SW 1271 (cell line): ENCODE measurements at regions not wholly inside any gene's neighbourhood (a gene's known extent, or its start where the extent isn't known, plus 50 kb on each side); places are given as distances from the start of the nearest gene placed in this dataset.
"Not testable (repeated sequence)": the region's sequence is repeated elsewhere in the genome, so short reads cannot be mapped to it uniquely, and the experiment has no call there.

Experiments used
- DNase-seq, 2 experiments: peaks; one replicate each; lab custom pipeline; 2025; lab: John Stamatoyannopoulos, UW

DNA sequence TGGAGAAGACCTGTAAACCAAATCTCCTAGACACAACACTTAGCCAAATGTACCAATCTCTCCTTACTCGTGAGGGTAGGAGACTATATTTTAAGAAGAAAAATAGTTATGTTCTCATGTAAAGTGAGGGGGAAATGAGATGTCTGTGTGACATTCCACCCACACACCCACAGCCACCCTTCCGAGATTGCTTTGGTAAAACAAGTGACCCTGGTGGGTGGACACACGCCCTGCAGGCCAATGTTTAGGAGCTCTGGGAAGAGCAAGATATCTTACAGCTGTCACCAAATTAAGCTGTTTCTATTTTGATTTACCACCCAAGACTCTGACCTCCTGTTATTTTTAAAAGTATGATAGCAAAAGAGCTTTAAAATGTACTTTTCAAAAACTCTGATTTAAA is 147.2 kb upstream of the PFKP start:
- DNase-seq: no peak

DNA sequence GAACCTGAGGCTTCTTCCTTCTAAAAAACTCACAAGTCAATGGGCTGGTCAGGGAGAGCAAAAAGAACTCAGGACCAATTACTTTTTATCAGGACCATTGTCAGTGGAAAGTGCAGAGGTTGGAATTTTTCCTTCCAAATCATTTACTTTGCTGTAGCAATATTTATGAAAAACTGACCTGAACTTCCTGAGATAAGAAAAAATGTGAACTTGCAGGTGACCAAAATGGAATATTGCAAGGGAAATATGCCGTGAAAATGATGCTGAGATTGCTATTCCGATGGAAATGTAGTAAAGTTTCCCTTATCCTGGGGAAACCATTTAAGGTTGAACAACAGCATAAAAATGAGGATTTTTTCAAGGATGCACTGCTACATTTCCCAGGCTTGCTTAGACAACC is 148.3 kb upstream of the PFKP start:
- DNase-seq: no peak

DNA sequence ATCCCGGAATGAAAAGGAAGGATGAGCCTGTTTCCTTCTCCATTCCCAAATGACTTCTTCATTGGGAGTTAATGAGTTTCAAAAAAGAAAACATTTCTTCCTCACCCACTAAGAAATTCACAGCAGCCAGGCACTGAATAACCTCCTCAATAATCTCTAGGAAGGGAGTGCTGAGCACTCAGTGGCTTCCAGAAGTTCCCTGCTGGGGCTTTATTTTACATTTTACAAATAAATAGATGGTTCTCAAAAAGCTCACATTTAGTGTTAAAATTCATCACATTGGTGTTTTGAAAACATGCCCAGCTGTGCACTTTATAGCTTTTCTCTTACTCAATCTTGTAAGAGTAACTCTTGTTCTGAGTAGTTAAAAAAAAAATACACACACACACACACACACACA is 148.9 kb upstream of the PFKP start:
- no peak for DNase-seq

DNA sequence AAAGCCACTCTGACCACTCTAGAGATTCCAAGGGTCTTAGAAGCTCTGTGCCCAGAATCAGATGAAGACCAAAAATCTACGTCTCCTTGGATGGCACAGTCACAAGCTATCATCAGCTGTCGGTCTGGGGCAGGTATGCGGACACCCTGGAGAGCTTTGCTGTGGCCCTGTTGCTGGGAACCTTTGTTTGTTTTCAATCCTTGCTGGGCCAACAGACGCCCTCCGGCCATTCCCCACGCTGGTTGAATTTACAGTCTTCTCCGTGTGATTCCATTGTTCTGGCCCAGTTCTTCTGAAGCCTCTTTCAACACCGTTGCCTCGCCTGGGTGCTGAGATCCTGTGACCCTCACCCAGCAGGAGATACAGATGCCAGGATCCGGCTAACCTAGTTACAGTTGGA is 149.4 kb upstream of the PFKP start:
- no peak for DNase-seq

DNA sequence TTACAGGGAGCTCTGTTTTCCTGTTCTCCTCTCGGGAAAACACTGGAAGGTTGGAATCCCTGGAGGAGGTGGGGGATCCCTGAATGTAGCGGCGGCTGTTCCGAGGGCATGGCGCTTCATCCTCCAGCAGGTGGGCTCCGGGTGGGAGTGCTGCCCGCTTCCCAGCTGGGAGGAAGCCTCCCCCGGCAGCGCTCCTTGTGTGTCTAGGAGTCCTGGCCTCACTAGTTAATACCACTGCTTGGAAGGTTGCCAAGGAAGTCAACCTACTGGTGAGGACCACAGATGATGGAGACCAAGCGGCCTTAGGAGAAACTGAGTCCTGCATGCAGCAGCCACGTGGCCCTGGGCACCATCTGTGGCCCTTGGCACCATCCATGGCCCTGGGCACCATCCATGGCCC is 151.9 kb upstream of the PFKP start:
- no peak for DNase-seq

DNA sequence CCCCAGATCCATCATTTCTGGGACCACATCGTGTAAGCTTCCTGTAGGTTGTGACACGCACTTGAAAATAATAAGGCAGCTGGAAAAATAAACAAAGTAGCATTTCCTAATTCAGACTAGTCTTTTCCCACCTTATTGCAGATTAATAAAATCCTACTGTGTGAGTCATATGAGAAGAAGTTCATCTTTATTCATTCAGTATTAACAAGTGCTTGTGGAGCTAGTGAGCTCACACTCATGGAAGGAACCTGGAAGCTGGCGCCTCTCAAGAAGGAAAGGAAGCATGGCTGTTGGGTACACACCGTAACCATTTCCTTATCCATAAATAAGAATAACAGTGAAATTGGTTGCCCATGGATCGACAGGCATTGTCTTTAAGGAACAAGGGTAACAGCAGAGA is 152.6 kb upstream of the PFKP start:
- no peak for DNase-seq

DNA sequence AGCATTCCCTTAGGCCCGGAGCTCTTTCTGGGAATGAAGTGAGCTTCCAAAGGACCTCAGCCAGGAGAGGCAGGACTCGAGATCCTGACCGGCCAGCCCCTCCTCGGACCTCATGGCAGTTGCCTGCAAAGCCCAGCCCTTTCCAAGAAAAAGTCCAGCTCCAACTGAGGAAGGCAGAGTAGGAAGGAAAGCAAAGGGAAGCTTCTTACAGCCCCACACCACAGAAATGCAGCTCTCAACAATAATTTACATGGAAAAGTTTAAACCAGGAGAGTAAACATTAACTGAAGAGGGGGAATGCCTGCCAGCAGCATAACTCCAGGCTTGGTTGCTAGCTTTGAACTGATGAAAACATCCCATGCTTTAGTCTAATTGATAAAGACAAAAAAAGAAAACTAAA is 153.9 kb upstream of the PFKP start:
- DNase-seq: no peak

DNA sequence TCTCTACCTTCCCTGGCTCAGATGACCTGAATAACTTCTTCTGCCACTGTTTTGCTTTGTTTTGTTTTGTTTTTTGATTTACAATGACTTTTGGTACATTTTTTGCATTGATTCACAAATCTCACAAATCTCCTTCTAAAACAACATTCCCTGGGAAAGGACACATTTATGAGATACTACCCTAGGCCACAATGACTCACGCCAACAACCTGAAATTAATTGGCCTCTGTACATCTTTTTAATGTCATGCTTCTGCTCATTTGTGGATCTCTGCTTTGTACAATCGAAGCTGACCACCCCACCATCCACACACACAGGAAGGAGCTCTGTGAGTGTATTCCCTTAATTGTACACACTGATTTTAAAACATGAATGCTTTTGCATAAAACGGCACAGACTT is 156.7 kb upstream of the PFKP start:
- no peak for DNase-seq

DNA sequence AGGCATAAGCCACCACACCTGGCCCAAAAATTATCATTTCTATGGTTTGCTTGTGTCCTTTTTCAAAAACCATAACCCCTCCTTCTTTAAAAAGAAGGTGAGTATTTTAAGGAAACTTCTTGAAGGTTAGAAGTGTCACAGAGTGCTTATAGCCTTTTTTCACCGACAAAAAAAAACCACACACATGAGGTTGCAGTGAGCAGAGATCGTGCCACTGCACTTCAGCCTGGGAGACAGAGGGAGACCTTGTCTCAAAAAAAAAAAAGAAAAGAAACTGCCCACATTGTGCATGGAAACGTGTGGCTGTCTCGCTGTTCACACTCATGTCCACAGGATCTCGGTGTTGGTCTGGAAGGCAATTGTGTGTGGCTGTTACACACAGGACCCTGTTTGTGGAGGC is 157.4 kb upstream of the PFKP start:
- DNase-seq: no peak

DNA sequence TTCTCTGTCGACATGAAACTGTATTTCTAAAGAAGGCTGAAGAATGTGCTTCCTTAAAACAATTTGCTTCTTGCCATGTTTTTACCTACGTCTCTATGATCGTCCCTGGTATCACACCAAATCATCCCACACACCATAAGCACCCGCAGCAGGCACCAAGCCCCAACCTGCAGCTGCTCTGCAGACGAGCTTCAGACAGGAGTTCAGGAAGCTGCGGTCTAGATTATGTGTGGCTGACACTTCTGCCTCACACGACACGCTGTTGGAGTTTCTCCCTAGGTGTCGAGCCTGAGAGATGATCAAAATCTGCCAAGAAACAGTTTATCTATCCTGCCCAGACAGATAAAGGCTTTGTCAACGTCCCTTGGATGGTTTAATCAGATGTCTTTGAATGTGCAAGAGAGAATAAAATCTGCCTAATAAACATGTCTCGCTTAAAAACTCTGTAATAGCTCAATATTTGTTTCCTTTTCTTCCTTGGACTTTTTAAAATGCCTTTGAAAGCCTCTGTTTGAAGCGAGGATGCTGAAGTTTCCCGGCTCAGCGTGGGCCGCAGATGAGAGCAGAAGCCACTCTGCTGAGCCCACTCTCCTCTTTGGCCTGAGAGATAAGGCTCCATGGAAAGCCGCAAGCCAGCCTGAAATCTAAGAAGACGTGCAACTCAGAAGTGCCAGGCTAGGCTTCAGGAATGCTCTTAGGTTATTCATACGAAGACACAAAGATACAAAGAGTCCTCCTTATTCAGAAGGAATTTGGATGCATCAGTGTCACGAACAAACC is 158.3 kb upstream of the PFKP start:
- DNase-seq: no peak

DNA sequence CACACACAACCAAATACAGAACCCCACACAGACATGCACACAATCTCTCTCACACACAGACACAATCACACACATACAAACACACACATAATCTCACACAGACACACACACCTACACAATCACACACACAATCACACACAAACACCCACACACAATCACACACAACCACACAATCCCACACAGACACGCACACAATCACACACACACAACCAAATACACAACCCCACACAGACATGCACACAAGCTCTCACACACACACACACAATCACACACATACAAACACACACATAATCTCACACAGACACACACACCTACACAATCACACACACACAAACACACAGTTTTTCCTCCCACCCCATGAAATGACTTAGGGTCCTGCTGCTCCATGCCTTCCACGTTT is 160.4 kb upstream of the PFKP start:
- DNase-seq: no peak

DNA sequence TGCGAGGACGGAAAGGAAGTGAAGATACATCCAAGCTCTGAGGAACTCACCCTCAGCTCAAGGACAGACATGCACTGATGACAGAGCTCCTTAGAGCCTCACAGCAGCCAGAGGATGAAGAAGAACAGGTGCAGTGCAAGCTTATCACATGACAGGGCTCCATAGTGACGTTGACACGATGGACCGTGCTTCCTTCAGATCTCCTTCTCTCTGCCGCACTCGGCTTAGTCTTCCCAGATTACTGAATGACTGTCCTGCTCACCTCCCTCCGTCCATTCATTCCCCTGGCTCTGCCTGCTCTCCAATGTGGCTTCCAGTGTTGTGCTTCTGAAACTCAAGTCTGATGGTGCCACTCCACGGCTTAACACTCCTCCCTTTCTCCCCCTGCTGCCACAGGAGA is 161.5 kb upstream of the PFKP start:
- DNase-seq: no peak

DNA sequence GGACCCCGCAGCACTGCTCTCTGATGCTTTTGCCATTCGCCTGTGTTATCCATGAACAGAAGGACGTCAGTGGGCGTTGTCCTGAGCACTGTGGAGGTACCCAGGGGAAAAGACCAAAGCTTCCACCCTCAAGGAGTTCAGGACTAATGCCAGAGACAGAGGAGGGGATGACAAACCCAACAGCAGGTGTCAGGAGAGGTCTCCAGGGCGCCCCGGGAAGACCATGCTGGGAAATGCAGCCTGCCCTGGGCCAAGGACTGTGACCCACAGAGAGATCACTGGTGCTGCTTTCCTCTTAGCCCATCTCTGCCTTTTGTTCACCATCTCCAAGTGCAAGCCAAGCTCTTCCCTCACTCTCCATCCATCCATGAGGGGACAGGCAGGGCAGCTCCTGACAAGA is 166.8 kb upstream of the PFKP start:
- no peak for DNase-seq

DNA sequence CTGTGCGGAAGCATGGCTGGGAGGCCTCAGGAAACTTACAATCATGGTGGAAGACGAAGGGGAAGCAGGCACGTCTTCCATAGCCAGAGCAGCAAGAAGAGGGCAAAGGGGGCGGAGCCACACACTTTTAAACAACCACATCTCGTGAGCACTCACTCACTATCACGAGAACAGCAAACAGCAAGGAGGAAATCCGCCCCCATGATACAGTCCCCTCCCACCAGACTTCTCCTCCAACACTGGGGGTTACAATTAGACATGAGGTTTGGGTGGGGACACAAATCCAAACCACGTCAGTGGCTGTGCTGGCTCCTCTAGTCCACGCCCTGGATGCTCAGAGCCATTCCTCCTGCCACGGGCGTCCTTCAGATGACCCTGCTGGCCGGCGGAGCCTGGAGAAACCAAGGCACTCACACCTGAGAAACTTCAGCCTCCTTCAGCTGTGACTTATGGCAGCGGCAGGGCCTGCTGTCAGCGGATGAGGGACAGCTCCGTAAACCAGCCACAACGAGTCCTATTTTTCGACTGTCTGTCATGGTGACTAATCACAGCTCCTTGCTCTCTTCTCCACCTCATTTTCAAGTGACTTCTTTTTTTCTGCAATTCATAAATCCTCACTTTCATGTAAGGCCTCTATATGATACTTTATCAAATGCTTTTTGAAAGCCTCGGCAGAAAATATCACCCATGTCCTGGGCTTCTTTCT is 167.9 kb upstream of the PFKP start:
- no peak for DNase-seq

DNA sequence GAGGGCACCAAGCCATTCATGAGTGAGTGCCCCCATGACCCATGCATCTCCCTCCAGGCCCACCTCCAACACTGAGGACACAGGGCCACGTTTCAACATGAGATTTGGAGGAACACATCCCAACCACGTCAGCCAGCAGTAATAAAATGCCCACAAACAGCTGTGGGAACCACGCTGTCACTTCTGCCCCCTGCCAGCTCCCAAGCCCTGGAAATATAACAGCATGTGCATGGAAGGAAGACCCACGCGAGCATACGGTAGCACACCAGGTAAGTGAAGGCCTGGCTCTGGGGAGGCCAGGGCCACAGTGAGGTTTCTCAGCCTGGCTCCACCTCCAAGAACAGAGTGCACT is 168.9 kb upstream of the PFKP start:
- no peak for DNase-seq

DNA sequence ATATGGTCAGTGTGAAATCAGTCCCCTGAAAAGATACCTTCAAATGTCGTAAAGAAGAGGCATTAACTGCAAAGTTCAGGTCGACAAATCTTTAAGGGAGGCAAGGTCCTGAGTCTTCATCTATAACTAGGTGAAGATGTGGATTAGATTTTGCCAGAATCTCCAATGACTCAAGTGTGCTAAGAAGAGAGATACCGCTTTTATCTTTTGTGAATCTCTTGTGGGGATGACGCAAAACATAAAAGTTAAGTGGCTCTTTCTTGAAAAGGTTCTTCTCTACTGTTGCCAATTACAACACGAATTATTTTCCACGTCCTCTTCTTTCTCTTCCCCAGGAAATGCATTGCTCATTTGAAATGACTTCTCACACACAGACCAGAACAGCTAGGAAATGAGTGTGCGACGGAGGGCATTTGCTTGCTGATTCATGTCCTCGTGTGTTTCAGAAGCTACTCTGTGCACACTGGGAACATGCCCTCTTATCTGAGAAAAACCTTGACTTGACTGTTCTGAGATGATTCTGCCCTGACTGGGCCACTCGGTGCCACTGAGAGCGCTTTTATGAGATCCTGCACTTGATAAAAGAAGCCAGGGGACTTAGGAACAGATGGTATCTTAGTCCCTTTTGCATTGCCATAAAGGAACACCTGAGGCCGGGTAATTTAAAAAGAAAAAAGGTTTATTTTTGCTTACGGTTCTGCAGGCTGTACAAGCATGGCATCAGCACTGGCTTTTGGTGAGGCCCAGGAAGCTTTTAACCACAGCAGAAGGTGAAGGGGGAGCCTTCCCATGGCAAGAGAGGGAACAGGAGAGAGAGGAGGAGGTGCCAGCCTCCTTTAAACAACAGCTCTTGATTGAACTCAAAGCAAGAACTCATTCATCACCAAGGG is 169.5 kb upstream of the PFKP start:
- DNase-seq: no peak

DNA sequence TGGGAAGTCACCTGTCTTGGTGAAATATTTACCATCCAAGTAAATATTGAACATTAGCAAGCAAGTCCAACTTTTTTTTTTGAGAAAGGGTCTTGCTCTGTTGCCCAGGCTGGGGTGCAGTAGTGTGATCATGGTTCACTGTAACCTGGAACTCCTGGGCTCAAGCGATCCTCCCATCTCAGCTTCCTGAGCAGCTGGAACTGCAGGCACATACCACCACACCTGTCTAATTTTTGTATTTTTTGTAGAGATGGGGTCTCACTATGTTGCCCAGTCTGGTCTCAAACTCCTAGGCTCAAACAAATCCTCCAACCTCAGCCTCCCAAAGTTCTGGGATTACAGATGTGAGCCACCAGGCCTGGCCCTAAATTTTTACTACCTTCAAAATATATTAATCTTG is 171.0 kb upstream of the PFKP start:
- DNase-seq: not testable (repeated sequence)

DNA sequence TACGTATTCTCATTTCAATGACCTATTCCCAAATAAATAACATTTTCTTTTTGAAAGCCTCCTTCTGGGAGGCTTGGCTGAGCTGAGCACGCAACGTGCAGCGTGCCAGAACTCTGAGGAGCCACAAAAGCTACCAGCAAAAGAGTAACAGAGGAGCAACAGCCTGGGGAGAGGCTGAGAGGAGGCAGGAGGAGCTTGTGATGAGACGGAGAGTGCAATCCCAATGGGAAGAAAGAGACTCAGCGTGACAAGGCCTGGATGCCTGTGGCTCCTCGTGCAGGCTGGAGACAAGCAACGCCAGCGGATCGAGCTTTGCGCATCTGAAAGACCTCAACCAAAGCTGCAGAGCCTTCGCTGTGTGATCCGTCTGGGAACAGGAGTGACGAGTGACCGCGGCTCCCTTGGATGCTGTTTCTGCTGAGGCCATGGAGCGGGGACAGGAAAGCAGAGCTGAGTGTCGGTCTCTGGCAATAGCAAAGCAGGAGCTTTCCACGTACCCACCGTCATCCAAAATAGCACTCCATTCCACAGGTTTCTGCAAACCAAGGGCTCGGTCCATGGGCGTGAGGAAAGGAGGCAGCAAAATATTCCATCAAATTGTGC is 171.7 kb upstream of the PFKP start:
- DNase-seq: no peak

DNA sequence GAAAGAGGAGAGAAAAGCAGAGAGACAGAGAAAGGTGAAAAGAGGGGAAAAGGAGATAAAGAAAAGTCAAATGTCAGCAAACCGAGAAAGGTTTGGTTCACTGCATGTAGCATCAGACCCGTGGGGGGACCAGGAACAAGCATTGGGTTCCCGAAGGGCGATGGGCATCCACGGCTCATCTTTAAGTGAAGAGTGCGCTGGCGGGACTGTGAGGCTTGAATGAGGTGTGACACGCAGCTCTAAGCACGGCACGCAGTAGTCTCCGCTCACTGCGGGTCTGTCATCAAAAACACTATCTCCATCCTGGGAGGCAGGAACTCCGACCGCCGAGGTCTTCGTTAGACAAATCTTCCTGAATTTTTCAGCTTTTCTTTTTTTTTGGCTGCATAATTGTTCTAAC is 173.4 kb upstream of the PFKP start:
- no peak for DNase-seq

DNA sequence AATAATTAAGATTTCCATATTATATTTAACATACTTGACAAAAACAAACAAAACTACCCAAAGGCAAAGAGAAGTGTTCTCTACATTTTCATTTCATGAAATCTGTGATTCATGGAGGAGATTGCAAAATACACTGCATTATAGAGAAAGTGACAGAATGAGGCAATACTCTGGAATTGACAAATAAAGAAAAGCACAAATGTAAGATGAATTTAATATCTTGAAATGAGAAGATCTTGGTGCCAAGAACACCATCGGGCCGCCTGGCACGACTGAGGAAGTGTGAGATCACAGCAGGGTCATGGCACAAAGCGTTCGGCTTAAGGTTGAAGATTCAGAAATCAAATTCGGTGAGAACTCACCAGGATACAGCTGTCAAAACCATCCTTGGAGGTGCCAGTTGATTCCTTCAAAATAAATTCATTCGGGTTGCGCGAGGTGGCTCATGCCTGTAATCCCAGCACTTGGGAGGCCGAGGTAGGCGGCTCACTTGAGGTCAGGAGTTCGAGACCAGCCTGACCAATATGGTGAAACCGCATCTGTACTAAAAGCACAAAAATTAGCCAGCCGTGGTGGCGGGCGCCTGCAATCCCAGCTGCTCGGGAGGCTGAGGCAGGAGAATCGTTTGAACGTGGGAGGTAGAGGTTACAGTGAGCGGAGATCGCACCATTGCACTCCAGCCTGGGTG is 174.0 kb upstream of the PFKP start:
- DNase-seq: no peak

DNA sequence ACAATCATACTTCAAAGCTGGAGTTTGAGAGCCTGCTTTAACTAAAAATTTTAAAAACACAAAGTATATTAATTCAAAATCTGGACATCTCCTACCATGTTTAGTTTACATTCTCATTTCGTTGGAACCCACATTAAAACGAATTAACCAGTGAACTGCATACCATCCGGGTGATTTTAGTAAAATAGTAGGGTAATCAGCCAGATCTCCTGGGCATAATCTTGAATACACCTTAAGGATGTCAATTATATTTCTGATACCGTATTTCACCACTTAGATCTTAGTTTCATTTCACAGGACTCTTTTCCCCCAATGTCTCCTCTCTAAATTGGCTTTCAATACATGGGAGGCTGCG is 175.6 kb upstream of the PFKP start:
- DNase-seq: no peak
